ENCODE measurements at regions not wholly inside any gene's neighbourhood (a gene's known extent, or its start where the extent isn't known, plus 50 kb on each side); places are given as distances from the start of the nearest gene placed in this dataset.

- DNase-seq (ENCODE audit: low read depth in 3 of 3, low spot score in 2 of 3) = no peak
These were observed 103.3 kb downstream of the SPRY2 start for GRCh38 chr13:80237646-80238045.

- peak in 1 of 3 donors; percentile 4 for DNase-seq (ENCODE audit: low read depth in 3 of 3, low spot score in 2 of 3)
These were observed 105.0 kb downstream of the SPRY2 start for GRCh38 chr13:80235967-80236302.

GRCh38 chr13:80235166-80235966, 105.6 kb downstream of the SPRY2 start:
- peak in 1 of 3 donors; percentile 17 for DNase-seq (ENCODE audit: low read depth in 3 of 3, low spot score in 2 of 3)

- no peak for DNase-seq (ENCODE audit: low read depth in 3 of 3, low spot score in 2 of 3)
These were observed 113.3 kb downstream of the SPRY2 start for GRCh38 chr13:80227645-80228044.

GRCh38 chr13:80226645-80227044, 114.3 kb downstream of the SPRY2 start:
- no peak for DNase-seq (ENCODE audit: low read depth in 3 of 3, low spot score in 2 of 3)

GRCh38 chr13:80224468-80224867, 116.5 kb downstream of the SPRY2 start:
- DNase-seq (ENCODE audit: low read depth in 3 of 3, low spot score in 2 of 3) = no peak

- no peak for DNase-seq (ENCODE audit: low read depth in 3 of 3, low spot score in 2 of 3)
These were observed 123.1 kb downstream of the SPRY2 start for GRCh38 chr13:80217614-80218456.

- DNase-seq (ENCODE audit: low read depth in 3 of 3, low spot score in 2 of 3) = no peak
These were observed 125.6 kb downstream of the SPRY2 start for GRCh38 chr13:80215368-80215767.

GRCh38 chr13:80214521-80214991, 126.4 kb downstream of the SPRY2 start:
- DNase-seq (ENCODE audit: low read depth in 3 of 3, low spot score in 2 of 3) = no peak

- DNase-seq (ENCODE audit: low read depth in 3 of 3, low spot score in 2 of 3) = no peak
These were observed 126.9 kb downstream of the SPRY2 start for GRCh38 chr13:80214050-80214449.

- no peak for DNase-seq (ENCODE audit: low read depth in 3 of 3, low spot score in 2 of 3)
These were observed 127.7 kb downstream of the SPRY2 start for GRCh38 chr13:80213201-80213600.

- no peak for DNase-seq (ENCODE audit: low read depth in 3 of 3, low spot score in 2 of 3)
These were observed 129.4 kb downstream of the SPRY2 start for GRCh38 chr13:80211566-80211965.

- DNase-seq (ENCODE audit: low read depth in 3 of 3, low spot score in 2 of 3) = no peak
These were observed 136.3 kb downstream of the SPRY2 start for GRCh38 chr13:80204642-80205041.

GRCh38 chr13:80203496-80203895, 137.4 kb downstream of the SPRY2 start:
- DNase-seq (ENCODE audit: low read depth in 3 of 3, low spot score in 2 of 3) = no peak

- no peak for DNase-seq (ENCODE audit: low read depth in 3 of 3, low spot score in 2 of 3)
These were observed 139.0 kb downstream of the SPRY2 start for GRCh38 chr13:80201694-80202468.

- DNase-seq (ENCODE audit: low read depth in 3 of 3, low spot score in 2 of 3) = no peak
These were observed 141.2 kb downstream of the SPRY2 start for GRCh38 chr13:80199585-80200292.

- no peak for DNase-seq (ENCODE audit: low read depth in 3 of 3, low spot score in 2 of 3)
These were observed 141.9 kb downstream of the SPRY2 start for GRCh38 chr13:80199067-80199466.

GRCh38 chr13:80196756-80197155, 144.2 kb downstream of the SPRY2 start:
- DNase-seq (ENCODE audit: low read depth in 3 of 3, low spot score in 2 of 3) = no peak

GRCh38 chr13:80195649-80196048, 145.3 kb downstream of the SPRY2 start:
- DNase-seq (ENCODE audit: low read depth in 3 of 3, low spot score in 2 of 3) = no peak

GRCh38 chr13:80189889-80190597, 150.9 kb downstream of the SPRY2 start:
- DNase-seq (ENCODE audit: low read depth in 3 of 3, low spot score in 2 of 3) = no peak
